HuH-7 (cell line): ENCODE measurements at regions not wholly inside any gene's neighbourhood (a gene's known extent, or its start where the extent isn't known, plus 50 kb on each side); places are given as distances from the start of the nearest gene placed in this dataset.
"Not testable (repeated sequence)": the region's sequence is repeated elsewhere in the genome, so short reads cannot be mapped to it uniquely, and the experiment has no call there.

Source experiments
- DNase-seq: peaks from one replicate; pipeline ENCODE4 v3.0.0; 2011; ENCODE audit warnings: low spot score

- no peak for DNase-seq
Observed at GRCh38 chr5:110248921-110249320, 477.6 kb downstream of the TMEM232 start.

GRCh38 chr5:110250355-110250754, 476.1 kb downstream of the TMEM232 start:
- no peak for DNase-seq

DNA sequence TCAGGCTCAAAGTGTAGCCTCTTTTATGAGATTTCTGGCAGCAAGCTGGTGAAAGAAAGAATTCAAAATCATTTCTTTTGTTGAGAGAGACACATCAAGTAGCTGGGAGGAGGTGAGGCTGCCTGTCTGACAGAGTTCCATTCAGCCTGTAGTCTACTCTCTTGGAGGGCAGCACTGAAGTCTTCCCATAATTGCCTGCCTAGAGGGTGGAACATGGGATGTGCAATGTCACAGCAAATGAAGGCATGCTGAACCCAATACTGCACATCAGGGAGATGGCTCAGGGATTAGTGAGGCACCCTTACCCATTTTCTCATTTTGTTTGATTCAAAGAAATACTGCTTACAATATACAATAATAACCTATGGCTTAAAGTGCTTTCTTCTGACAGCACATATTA, 475.7 kb downstream of the TMEM232 start:
- no peak for DNase-seq

DNA sequence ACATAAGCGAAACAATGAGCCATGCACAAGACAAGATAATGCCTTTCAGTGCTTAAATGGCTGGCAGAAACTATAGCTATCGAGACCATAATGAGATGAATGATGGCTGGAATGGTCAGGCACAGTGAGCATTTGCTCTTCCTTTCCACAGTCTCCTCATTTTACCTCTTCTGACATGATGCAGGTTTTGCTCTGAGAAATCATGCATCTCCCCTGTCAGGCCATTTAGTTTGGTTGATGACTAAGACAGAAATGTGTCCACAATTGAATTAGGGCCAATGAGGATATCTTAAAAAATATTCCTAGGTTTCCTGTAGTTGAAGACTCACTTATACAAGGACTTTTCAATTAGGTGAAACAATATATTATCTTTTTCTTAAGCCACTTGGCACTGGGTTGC, 475.1 kb downstream of the TMEM232 start:
- no peak for DNase-seq

DNA sequence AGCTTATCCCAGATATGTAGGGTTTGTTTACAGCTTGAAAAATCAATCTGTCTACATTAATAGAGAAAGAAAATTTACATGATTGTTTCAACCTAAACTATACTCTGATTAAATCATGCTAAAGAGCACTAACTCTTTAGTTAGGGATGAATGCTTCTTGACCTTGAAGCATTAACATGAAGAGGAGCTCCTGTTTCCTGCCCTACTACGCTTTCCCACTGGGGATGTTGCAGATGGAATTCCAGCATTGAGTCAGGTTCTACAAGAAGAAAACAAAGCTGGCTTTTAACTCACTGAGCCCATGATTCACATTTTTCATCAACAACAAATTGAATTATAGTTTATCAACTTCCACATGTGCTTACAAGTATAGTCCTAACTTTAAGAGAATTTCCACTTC, 471.3 kb downstream of the TMEM232 start:
- DNase-seq, result no peak

GRCh38 chr5:110256298-110256697, 470.2 kb downstream of the TMEM232 start:
- no peak for DNase-seq

- DNase-seq, result no peak
Observed at GRCh38 chr5:110257971-110258370, 468.5 kb downstream of the TMEM232 start.

DNA sequence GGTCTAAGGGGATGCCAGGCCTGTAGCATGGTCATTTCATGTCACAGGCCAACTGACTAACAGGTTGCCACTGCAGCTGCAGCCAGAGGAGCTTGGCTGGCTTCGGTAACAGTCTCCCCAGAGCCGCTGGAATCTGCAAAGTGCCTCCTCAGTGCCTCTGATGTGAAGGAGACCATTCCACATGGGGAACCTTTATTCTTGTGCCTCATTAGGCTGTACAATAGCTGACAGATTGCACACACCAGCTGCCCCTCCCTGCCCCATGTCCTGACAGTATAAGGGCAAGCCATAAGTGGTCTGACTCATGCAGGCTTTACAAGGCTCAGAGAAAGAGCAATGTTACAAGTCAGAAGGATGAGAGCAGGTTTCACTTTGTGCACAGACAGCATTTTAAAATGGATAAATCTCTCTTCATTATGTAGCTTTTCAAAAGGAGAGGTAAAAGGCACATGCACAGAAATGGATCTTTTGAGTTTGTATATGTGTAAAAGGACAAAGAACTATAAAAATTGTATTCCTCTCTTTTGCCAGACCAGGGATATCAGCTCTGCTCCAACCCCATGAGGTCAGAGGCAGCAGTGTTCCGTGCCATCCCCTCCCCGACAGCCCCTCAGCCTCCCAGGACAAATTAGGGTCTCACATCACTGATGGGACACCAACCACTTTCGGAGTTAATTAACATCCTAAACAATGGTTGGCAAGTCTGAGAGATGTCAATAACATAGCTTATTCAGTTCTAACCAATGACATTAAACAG, 467.8 kb downstream of the TMEM232 start:
- DNase-seq, result no peak

DNA sequence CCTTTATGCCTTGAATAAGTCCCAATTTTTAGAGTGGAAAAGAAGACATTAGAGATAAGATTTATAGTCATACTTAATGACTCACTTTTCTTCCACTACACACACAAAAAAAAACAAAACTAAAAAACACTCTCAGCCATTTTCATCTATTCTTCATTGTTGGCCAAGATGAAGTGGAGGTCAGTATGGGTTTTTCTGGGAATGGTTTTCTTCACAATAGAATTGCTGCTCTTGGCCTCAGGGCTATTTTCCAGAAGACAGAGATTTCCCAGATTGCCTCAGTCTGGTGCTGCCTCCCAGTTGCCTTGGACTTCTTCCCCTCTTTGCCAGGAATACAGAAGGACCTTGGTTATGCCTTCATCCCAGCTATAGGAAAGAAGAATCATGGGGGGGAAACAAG, 463.7 kb downstream of the TMEM232 start:
- no peak for DNase-seq

DNA sequence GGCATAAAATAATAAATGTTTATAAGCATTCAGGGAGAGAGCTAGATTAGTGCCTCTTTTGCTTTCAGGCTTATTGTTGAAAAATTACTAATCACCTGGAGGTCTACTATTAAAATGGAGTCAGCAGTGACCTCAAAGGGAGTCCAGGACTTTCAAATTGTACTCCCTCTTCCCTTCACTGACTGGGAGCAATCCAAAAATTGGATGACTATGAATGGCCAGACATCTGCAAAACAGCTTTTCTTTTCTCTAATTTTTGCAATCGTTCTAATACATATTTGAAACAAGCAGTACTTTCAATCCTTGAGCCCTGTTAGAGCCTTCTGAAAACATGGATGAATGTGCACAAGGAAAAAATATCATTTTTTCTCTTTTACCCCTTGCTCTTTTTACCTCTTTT, 461.8 kb downstream of the TMEM232 start:
- DNase-seq, result no peak

DNA sequence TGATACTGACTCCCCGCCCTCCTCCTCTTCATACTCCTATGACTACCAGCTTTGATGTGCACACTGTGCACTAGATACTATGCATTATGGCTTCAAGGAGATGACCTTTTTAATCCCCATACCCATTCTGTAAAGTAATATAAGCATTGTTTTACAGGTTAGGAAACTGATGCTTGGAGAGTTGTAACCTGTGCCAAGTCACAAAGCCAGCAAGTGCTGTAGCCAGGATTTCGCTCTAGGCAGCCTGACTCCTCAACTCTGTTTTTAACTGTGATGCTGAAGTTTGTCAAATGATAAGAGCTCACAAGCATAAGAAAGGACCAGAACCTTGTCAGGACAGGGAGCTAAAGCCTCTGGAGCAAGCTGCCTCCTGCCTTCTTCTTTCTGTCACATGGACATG, 461.3 kb downstream of the TMEM232 start:
- DNase-seq, result no peak

GRCh38 chr5:110267714-110268113, 458.8 kb downstream of the TMEM232 start:
- no peak for DNase-seq

DNA sequence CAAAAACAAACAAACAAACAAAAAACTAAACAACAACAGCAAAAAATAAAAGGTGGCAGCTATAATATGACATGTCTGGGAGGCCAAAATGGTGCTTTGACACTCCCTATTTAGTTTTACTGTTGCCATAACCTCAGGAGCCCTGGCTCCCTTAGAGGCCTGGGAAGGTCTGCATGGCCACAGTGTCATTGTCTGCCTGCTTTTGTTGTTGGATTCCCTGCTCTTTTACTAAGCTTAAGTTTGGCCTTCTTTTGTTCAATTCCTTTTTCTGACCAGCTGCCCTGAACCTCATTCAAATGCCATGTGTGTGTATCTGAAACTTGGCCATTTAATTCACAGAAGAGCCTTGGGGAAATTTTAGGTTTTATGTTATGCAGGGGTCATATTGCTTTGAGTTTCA, 458.2 kb downstream of the TMEM232 start:
- no peak for DNase-seq

GRCh38 chr5:110268985-110269384, 457.5 kb downstream of the TMEM232 start:
- no peak for DNase-seq

GRCh38 chr5:110269478-110270142, 456.9 kb downstream of the TMEM232 start:
- no peak for DNase-seq

DNA sequence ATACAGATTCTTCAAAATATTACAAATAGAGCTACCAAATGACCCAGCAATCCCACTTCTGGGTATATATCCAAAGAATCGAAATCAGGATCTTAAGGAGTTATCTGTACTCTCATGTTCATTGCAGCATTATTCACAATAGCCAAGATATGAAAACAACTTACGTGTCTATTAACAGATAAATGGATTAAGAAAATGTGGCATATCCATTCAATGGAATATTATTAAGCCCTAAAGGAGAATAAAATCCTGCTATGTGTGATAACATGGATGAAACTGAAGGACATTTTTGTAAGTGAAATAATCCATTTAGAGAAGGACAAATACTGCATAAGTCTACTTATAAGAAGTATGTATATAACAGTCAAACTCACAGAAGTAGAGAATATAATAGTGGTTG, 450.6 kb downstream of the TMEM232 start:
- DNase-seq, result no peak

DNA sequence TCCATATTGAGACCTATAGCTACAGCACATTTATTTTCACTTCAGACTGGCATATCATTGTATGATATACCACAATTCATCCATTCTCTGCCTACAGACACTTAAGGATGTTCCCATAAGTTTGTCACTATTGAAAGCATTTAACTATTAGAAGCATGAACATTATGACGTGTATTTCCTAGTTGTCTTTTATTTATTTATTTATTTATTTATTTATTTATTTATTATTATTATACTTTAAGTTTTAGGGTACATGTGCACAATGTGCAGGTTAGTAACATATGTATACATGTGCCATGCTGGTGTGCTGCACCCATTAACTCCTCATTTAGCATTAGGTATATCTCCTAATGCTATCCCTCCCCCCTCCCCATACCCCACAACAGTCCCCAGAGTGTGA, 448.0 kb downstream of the TMEM232 start:
- not testable (repeated sequence) for DNase-seq

- DNase-seq, result not testable (repeated sequence)
Observed at GRCh38 chr5:110284121-110284520, 442.4 kb downstream of the TMEM232 start.

DNA sequence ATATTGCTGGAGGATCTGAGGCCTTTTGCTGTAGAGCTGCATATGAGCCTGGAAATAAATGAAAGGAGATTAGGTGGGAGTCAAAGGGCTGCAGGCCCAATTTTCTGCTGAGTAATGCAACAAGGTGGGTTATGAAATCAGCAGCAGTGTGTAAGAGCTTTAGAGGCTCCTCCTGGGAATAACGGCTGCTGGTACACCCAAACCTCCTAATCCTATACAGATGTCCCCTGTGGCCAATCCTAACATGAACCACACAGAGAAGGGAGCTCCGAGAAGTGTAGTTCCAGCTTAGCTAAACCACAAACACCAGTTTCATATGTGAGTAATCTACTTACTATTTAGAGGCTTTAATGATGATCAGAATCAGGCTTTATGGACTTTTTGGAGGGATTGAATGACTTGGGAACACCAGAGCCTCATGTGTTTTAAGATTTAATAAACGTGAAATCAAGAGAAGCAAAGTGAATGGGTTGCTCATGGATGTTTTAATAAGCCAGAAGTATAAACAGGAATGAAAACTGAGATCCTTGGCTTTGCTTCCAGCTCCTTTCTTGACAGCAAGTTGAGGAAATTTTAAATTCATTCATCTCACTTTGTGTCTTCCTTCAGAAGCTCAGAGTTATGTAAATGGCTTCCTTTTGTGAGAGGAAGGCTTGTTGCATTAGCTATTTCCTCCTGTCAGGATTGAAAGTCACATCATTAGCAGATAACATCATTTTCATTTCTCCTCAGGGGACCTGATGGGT, 437.5 kb downstream of the TMEM232 start:
- DNase-seq, result no peak

DNA sequence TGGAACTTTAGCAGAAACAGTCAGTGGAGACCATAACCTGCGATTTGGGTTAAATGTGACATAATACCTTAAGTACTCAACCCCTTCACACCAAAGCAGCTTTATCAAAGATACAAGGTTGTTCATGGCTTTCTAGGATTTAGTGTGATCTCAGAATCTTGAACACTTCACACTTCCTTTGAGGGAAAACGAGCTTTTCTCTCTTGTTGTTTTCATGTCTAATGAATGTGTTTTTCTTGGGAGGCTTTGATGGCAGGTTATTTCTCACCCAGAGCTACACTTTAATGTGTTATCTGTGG, 437.0 kb downstream of the TMEM232 start:
- no peak for DNase-seq

DNA sequence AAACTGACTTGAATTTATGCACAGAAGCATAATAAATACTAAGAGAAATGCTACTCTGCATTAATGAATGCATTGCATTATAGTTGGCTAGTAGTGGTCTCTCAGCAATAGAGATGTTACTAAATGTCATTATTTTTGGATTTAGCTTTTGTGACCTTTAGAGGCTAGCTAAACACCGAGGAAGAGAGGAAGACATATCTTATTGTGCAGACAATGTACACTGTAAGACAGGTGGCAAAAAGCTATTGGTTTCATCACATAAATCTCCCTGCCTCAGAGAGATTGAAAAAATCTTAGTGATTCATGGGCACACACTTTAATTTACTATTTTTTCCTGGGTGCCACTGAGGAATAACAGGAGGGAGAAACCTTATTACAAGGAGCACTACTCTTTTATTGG, 435.9 kb downstream of the TMEM232 start:
- DNase-seq, result no peak

DNA sequence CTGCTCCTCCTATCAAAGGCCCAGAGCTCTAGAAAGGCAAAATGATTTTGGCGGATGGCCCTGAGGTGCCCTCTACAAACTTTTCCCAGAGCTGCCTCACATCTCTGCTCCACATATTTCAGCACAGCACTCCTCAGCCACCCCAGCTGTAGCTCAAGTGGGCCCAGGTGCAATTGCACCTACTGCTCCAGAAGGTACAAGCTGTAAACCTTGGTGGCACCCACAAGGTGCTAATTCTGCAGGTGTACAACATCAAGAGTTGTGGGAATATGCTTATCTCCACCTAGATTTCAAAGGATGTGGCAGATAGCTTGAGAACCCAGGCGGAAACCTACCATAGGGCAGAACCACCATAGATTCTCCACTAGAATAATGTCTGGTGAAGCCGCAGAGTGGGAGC, 432.2 kb downstream of the TMEM232 start:
- DNase-seq, result no peak

- no peak for DNase-seq
Observed at GRCh38 chr5:110297152-110297670, 429.3 kb downstream of the TMEM232 start.
